HEK293T (cell line): ENCODE measurements at regions not wholly inside any gene's neighbourhood (a gene's known extent, or its start where the extent isn't known, plus 50 kb on each side); places are given as distances from the start of the nearest gene placed in this dataset.
"Not testable (repeated sequence)": the region's sequence is repeated elsewhere in the genome, so short reads cannot be mapped to it uniquely, and the experiment has no call there.

Experiments used
- CTCF ChIA-PET: fragments of 350-600 bp; formaldehyde crosslinking; extraction: SDS; loops from one replicate; lab custom pipeline; 2021; ENCODE audit warnings: antibody characterized with exemption, inconsistent platforms; lab: Yijun Ruan, JAX
- POLR2A ChIA-PET: fragments of 350-600 bp; formaldehyde crosslinking; extraction: SDS; loops from one replicate; lab custom pipeline; 2020; ENCODE audit warnings: antibody characterized with exemption, inconsistent platforms; lab: Yijun Ruan, JAX
- DNase-seq: peaks from one replicate; pipeline ENCODE4 v3.0.0; 2012; ENCODE audit warnings: mixed read lengths; ENCODE audit errors: extremely low spot score
- ARNT ChIP-seq: fragments of 450-650 bp; IDR thresholded peaks from 2 replicates; pipeline ENCODE4 v1.6.1; 2017; ENCODE audit warnings: mild to moderate bottlenecking
- BHLHE40 ChIP-seq: fragments of 450-650 bp; IDR thresholded peaks from 2 replicates; pipeline ENCODE4 v1.6.1; 2016; ENCODE audit warnings: mild to moderate bottlenecking, moderate library complexity, borderline replicate concordance
- CTBP1 ChIP-seq: fragments of 450-650 bp; IDR thresholded peaks from 2 replicates; pipeline ENCODE4 v1.6.1; 2016; ENCODE audit warnings: borderline replicate concordance
- ELF4 ChIP-seq: fragments of 450-650 bp; IDR thresholded peaks from 2 replicates; pipeline ENCODE4 v1.6.1; 2017; ENCODE audit warnings: antibody characterized with exemption
- FOXA1 ChIP-seq: fragments of 450-650 bp; IDR thresholded peaks from 2 replicates; pipeline ENCODE4 v1.6.1; 2016; ENCODE audit warnings: mild to moderate bottlenecking
- FOXK2 ChIP-seq: fragments of 450-650 bp; IDR thresholded peaks from 2 replicates; pipeline ENCODE4 v1.6.1; 2016; ENCODE audit warnings: mild to moderate bottlenecking
- FOXM1 ChIP-seq: fragments of 450-650 bp; IDR thresholded peaks from 2 replicates; pipeline ENCODE4 v1.6.1; 2017; ENCODE audit warnings: mild to moderate bottlenecking, borderline replicate concordance
- HDGF ChIP-seq: fragments of 450-650 bp; IDR thresholded peaks from 2 replicates; pipeline ENCODE4 v1.6.1; 2017; ENCODE audit warnings: antibody characterized with exemption, borderline replicate concordance
- L3MBTL2 ChIP-seq: fragments of 450-650 bp; conservative IDR thresholded peaks from 2 replicates; pipeline ENCODE4 v1.6.1; 2016; ENCODE audit warnings: mild to moderate bottlenecking
- LEF1 ChIP-seq: fragments of 450-650 bp; IDR thresholded peaks from 2 replicates; pipeline ENCODE4 v1.6.1; 2017; ENCODE audit warnings: mild to moderate bottlenecking, borderline replicate concordance
- NFRKB ChIP-seq: fragments of 450-650 bp; IDR thresholded peaks from 2 replicates; pipeline ENCODE4 v1.6.1; 2016; ENCODE audit warnings: mild to moderate bottlenecking, moderate library complexity
- SP1 ChIP-seq: fragments of 450-650 bp; IDR thresholded peaks from 2 replicates; pipeline ENCODE4 v1.6.1; 2017
- SUZ12 ChIP-seq: fragments of 450-650 bp; IDR thresholded peaks from 2 replicates; pipeline ENCODE4 v1.6.1; 2016; ENCODE audit warnings: mild to moderate bottlenecking
- TARDBP ChIP-seq: fragments of 450-650 bp; IDR thresholded peaks from 2 replicates; pipeline ENCODE4 v1.6.1; 2016
- ZNF384 ChIP-seq: fragments of 450-650 bp; IDR thresholded peaks from 2 replicates; pipeline ENCODE4 v1.6.1; 2016
- TF ChIP-seq, protein P1 (sequence below): fragments of 450-650 bp; IDR thresholded peaks from 2 replicates; pipeline ENCODE4 v1.6.1; 2016

DNA sequence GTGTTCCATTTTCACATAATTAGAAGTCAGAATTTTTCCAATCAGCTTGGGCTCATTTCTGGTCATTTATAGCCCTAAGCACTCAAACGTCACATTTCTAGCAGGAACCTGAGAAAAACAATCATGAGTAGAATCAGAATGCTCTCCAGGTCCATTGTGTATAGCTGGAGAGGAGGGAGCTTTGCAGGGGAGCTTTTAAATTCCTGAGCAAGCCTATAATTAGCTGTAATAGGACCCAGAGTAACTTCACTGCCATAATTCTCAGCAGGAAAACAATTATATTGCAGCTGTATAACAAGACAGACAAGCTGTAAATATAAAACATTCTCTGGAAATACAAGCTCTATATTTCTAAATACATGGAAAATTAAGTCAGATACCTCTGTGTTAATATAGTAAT, 637.6 kb upstream of the SGCD start:
- DNase-seq = peak; percentile 10
- TF ChIP-seq TARDBP (no peak), ELF4 (no peak), HDGF (no peak), CTBP1 (no peak)
- TF ChIP-seq, protein P1, sequence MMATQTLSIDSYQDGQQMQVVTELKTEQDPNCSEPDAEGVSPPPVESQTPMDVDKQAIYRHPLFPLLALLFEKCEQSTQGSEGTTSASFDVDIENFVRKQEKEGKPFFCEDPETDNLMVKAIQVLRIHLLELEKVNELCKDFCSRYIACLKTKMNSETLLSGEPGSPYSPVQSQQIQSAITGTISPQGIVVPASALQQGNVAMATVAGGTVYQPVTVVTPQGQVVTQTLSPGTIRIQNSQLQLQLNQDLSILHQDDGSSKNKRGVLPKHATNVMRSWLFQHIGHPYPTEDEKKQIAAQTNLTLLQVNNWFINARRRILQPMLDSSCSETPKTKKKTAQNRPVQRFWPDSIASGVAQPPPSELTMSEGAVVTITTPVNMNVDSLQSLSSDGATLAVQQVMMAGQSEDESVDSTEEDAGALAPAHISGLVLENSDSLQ = 0 out of 2 replicates have a peak, but pooled peaks have one; percentile 32
- ChIA-PET POLR2A (no interaction called here), CTCF (interaction anchor here (0.6 kb wide), 1 partner anchor 1385 kb away, joined by 3 read pairs; no protein-coding TSS in a partner anchor)

DNA sequence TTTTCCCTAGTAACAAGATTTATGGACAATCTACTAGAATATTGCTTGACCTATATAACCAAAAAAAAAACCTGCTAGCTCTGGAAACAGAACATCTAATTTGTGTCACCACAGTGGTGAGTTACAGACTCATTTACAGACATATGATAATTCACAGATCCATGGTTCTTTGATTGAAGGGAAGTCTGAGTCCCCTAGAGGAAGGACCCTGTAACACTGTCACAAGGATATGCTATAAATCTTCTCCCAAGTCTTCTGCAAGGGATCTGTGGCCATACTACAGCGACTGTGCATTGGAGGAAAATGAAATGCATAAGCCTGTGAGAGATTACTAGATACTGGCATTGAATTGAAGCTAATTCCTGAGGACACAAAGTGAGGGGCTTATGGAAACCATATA, 630.6 kb upstream of the SGCD start:
- no peak for DNase-seq
- POLR2A ChIA-PET = no interaction called here
- TF ChIP-seq ELF4 (no peak), HDGF (no peak), LEF1 (no peak), SP1 (no peak), CTBP1 (no peak), NFRKB (no peak), SUZ12 (no peak)
- TF ChIP-seq, protein P1 = no peak
- CTCF ChIA-PET = interaction anchor here (0.6 kb wide), 1 partner anchor 28 kb away, joined by 3 read pairs; no protein-coding TSS in a partner anchor

DNA sequence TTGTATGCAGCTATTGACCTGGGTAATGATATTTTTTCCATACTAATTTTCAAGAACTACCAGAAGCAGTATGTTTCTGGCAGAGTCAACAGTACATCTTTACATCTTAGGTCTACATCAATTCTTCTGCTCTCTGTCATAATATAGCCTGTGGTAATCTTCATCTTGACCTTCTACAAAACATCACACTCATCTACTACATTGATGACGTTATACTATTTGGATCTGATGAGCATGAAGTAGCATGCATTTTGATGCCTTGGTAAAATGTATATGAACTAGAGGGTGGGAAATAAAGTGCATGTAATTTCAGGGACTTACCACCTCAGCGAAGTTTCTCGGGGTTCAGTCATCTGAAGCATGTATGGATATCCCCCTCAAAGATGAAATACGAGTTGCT, 629.7 kb upstream of the SGCD start:
- DNase-seq = no peak
- ChIA-PET POLR2A (no interaction called here), CTCF (no interaction called here)
- TF ChIP-seq FOXK2 = no peak
- TF ChIP-seq SP1 = no peak
- no peak for TF ChIP-seq BHLHE40
- no peak for TF ChIP-seq LEF1
- no peak for TF ChIP-seq CTBP1
- TF ChIP-seq FOXA1 = no peak
- TF ChIP-seq HDGF = no peak
- TF ChIP-seq FOXM1 = no peak

DNA sequence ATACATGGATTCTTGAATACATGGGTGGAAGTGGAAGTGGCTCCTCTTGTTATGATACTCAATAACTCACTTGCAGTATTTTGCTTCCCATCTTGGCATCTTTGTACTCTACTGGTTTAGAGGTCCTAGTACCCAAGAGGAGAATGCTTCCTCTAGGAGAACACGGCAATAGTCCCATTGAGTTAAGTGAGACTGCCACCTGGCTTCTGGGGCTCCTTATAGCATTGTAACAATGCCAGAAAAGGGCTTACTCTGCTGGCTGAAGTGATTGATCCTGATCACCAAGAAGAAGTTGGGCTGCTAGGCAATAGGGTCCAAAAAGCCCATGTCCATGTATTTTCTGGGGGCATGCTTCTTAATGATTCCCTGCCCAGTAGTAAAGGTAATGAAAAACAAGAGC, 627.6 kb upstream of the SGCD start:
- TF ChIP-seq ELF4 (no peak), FOXK2 (no peak), LEF1 (no peak), L3MBTL2 (no peak), TARDBP (no peak), FOXA1 (no peak), FOXM1 (no peak), SUZ12 (no peak), NFRKB (no peak), ZNF384 (no peak), CTBP1 (no peak)
- TF ChIP-seq, protein P1 = no peak
- DNase-seq = no peak
- ChIA-PET POLR2A (no interaction called here), CTCF (no interaction called here)

DNA sequence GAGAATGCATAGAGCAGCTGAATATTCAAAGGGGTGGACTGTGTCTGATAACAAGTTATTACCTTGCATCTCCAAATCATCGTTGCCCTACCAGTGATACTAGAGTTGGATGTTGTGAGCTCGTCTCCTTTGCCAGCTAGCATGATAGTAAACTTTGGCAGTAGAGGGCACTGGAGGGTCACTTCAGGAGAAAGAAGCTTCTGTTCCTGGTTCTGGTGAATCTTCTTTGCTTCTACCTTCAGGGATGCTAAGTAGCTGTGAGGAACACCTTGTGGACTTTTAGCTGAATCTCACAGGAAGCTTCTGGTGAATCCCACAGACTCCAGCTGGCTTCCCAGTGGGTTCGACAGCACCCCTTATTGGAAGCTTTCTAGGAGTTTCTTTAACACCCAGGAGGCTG, 626.6 kb upstream of the SGCD start:
- TF ChIP-seq, protein P1 = no peak
- TF ChIP-seq ARNT (no peak), CTBP1 (no peak), BHLHE40 (no peak), NFRKB (no peak), ELF4 (no peak)
- CTCF ChIA-PET = no interaction called here
- DNase-seq = no peak
- POLR2A ChIA-PET = no interaction called here

DNA sequence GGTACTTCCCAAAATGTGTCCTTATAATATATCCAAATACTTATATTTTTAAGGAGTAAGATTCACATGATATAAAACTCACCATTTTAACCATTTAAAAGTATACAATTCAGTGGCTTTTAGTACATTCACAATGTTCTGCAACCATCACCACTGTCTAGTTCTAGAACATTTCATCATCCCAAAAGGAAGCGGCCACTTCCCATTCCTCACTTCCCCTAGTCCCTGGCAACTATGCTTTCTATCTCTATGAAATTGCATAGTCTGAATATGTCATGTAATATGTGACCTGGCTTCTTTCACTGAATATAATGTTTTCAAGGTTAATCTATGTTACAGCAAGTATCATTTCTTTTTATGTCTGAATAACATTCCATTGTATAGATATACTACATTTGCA, 615.1 kb upstream of the SGCD start:
- CTCF ChIA-PET = no interaction called here
- POLR2A ChIA-PET = no interaction called here
- TF ChIP-seq SUZ12 (no peak), ARNT (no peak), HDGF (no peak), L3MBTL2 (no peak), LEF1 (no peak), SP1 (no peak), FOXA1 (no peak), TARDBP (no peak), FOXM1 (no peak), ZNF384 (no peak), CTBP1 (no peak), NFRKB (no peak), FOXK2 (no peak), ELF4 (no peak), BHLHE40 (no peak)
- TF ChIP-seq, protein P1 = no peak
- no peak for DNase-seq

DNA sequence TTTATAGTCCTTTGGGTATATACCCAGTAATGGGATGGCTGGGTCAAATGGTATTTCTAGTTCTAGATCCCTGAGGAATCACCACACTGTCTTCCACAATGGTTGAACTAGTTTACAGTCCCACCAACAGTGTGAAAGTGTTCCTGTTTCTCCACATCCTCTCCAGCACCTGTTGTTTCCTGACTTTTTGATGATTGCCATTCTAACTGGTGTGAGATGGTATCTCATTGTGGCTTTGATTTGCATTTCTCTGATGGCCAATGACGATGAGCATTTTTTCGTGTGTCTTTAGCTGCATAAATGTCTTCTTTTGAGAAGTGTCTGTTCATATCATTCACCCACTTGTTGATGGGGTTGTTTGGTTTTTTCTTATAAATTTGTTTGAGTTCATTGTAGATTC, 612.5 kb upstream of the SGCD start:
- POLR2A ChIA-PET = not testable (repeated sequence)

More for the DNA sequence above, 612.5 kb upstream of the SGCD start:
- CTCF ChIA-PET, DNase-seq: not testable (repeated sequence)
